ENCODE measurements at regions not wholly inside any gene's neighbourhood (a gene's known extent, or its start where the extent isn't known, plus 50 kb on each side); places are given as distances from the start of the nearest gene placed in this dataset.

DNA sequence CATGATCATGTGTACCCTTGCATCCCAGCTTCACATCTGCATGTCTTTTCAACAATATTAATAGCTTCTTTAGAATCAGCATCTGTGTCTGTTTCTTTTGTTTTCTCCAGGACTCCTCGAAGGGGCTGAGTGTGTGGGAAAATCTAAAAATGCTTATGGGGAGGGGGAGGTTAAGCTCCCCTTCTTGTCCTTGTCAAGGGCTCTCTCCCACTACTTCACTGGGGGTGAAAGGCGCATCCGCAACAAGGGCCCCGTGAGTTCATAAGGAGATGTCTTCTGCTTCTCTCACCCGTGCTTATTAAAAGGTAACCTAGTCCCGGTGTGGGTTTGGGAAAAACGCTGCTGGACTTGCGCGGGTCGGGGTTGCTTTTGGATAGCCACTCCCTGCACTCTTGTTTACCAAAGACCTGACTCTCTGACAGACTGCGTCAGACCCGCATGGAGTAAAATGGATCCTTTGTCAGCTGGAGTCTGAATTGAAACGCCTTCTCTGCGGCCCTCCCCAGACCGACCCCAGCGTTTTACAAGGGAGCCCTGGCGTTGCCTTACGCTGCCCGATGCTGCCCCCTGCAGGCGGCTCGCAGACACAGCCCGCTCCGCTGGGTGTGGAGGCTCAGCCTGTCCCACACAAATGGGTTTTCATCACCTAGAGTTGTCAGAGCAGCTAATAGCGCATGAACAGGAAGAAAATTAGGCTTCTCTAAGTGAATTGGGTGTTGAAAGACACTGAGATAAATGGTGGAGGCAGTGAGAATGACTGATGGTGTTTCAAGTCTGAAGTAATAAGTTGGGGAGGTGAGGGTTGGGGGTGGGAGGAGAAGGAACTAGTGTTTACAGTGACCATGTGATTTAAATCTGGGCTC is 53.8 kb downstream of the IER5 start:
- DNase-seq, result peak; percentile 69 to 87 (median 85)

DNA sequence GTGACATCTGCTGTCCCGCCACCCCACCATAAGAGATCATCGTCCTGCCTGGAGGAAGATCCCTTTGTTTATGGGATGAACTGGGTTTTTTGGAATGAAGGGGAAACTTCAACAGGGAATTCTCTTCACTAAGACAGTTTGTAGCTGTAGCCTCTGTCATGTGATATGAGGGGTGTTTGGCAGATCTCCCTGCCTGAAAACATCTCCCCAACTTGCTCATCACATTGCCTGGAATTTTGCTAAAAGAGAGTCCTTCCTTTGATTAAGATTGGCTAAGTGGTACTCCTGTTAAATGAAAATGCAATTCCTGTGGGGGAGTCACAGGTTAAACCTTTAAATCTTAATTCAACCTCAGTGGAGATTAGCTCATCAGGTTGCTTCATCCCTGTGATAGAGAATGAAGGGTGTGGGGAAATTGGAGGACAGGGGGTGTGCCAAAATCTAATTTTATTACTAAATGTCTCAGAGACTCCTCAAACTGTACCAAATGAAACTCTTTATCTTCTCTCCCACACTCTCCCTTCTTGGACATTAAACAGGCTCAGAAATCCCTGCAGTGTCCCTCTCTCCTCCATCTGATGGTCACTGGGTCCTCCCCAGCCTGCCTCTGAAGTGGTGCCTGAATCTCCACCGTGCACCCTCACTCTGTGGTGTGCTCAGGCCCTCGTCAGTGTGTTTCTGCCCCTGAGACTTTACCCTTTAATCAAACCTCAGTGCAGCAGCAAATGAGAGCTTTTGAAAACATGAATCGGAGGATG is 54.8 kb downstream of the IER5 start:
- no peak for DNase-seq

- no peak for DNase-seq
Measured at GRCh38 chr1:181144238-181144637, 55.7 kb downstream of the IER5 start.

- no peak for DNase-seq
Measured at GRCh38 chr1:181148636-181149035, 60.1 kb downstream of the IER5 start.

DNA sequence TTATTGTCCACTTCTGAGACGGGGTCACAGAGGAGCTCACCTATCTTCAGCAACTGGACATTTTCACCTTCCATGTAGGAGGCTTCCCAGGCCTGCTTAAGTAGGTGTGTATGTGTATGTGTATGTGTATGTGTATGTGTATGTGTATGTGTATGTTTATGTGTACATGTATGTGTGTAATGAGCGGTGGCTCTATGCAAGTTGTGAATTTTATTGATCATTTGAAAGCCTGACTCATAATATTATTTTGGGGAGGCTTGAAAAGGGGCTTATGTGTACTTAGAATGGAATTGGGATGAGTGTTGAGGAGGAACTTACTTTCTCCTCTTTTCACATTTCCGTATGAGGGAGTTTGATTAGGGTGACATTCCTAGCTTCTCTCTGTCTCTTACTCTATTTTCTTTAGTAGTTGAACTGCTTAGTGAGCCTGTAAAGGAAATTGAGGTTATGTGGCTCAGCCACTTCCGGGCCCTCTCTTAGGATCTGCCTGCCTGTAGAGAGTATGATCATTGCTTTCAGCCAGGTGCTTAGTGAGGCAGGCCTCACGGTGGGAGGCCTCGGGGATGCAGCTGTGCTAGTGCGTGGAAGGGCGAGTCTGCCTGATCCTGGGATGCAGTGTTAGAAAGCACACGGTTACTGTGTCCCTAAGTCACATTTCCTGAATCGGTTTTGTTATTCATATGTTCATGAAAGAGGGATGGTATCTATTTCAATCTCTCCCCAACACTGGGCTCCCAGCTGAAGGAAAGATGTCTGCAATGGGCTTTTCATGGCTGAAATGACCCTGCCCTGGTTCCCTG is 61.0 kb downstream of the IER5 start:
- DNase-seq, result peak in 4 of 5 experiments; percentile 38 to 94 (median 70)

DNA sequence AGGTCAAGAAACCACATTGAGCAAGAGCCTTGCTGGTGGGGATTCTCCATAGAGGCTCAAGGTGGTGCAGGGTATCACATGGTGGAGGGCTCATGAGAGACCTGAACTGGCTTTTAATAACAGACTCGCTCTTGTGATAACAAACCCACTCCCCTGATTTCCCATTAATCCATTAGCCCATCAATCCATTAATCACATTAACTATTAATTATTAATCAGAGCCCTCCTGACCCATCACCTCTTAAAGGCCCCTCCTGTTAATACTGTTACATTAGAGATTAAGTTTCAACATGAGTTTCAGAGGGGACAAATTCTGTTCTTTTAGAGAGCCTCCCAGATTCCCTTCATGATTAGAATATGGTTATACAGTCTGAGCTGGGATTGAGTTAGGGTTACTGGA is 61.8 kb downstream of the IER5 start:
- no peak for DNase-seq

- DNase-seq, result no peak
Measured at GRCh38 chr1:181150842-181151241, 62.3 kb downstream of the IER5 start.

DNA sequence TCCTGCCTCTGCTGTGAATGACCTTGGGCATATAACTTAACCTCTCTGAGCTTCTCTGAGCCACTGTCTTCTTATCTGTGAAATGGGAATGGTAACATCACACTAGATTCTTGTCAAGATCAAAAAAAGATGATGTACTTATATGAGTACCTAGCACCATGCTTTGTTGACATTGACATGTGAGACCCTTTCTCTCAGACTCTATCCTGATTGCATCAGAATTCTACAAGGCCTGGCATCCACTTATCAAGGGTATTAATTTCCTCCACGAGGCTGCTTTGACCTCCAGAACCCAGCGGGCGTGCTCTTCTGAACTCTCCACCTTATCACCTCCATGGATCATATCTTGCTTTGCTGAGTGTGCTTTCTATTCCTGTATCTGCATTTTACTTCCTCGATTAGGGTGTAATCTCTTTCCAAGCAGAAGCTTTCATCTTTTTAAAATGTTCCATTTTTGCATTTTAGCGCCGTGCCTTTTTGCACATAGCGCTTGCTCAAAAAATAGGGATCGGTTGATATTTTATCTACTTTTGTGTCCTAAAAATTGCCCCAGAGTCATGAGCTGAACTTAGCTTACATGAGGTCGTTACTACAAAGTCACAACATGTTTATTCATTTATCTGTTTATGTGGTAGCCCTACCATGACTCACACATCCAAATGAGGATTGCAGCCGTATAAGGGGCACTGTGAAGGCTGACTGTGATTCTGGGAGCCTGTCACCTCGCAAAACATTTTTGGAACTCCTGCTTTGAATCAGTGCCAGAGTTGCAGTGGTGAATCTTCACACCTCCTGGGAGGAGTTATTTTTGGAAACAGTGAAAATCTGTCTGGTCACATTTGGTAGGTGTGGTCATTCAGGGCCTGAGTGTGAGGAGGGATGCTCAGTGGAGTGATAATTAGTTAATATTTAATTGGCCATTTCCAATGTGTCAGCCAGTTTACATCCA is 63.2 kb downstream of the IER5 start:
- DNase-seq, result peak in 1 of 5 experiments; percentile 51

GRCh38 chr1:181152892-181153633 is 64.6 kb downstream of the IER5 start:
- DNase-seq, result no peak

DNA sequence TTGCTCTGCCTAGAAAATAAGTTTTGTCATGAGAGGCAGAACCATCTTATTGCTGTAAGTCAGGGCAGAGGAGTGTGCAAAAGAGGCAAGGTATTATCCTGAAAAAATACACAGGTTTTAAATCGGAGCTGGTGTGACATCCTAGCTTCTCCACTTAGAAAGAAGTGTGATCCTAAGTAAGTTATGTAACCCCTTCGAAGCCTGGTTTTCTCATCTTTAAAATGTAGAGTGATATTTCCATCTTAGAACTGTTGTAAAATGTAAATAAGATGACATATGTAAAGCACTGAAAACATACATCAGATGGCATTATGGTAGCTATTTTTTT is 65.1 kb downstream of the IER5 start:
- no peak for DNase-seq

DNA sequence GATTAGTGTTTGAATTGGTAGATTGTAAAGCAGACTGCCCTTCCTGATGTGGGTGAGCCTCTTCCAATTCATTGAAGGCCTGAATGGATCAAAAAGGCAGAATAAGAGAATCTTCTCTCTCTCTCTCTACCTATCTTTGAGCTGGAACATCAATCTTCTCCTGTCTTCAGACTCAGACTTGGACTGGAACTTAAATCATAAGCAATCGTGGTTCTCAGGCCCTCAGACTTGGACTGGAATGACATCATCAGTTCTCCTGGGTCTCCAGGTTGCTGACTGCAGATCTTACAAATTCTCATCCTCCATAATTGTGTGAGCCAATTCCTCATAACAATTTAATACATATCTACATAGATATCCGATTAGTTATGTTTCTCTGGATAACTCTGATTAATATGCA is 66.8 kb downstream of the IER5 start:
- no peak for DNase-seq

GRCh38 chr1:181159451-181160140 is 71.1 kb downstream of the IER5 start:
- peak in 4 of 5 experiments; percentile 14 to 87 (median 40) for DNase-seq

GRCh38 chr1:181160322-181160721 is 71.8 kb downstream of the IER5 start:
- no peak for DNase-seq

DNA sequence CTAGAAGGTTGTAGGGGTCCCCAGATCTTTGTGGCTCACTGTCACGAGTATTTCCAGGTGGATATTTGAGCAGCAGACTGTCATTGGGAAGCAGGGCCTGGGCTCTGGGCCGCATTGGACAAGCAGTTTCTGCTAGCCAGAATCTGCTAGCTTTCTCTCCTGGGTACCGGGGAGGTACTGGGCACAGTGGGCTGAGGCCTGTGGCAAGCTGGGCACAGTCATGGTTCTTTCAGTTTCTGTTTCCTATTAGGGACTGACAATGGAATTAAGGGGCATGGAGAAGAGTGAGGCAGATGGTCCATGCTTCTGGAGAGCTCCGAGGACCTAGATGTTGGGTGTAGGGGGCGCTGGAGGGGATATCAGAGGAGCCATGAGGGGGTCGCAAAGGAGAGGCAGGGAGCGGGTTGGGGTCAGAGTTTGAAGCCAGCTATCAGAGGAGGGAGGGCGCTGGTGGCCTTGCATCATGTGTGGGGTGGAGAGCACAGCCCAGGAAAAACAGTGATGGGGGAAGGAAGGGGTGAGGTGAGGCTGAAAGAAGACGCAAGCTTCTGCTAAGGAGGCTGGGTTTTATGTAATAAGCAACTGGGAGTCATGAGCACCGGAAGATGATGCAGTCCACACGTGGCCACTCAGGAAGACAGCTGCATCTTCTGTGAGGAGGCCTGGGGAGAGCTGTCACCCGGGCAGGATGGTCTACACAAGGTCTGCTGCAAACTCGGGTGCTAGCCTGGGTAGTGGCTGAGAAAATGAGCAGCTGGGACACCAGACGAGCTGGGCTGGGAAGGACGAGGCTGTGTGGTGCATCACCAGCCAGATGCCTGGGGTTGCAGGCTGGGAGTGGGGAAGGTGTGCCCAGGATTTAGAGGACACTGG is 72.7 kb downstream of the IER5 start:
- peak in 1 of 5 experiments; percentile 9 for DNase-seq

- no peak for DNase-seq
Measured at GRCh38 chr1:181163662-181164061, 75.2 kb downstream of the IER5 start.

DNA sequence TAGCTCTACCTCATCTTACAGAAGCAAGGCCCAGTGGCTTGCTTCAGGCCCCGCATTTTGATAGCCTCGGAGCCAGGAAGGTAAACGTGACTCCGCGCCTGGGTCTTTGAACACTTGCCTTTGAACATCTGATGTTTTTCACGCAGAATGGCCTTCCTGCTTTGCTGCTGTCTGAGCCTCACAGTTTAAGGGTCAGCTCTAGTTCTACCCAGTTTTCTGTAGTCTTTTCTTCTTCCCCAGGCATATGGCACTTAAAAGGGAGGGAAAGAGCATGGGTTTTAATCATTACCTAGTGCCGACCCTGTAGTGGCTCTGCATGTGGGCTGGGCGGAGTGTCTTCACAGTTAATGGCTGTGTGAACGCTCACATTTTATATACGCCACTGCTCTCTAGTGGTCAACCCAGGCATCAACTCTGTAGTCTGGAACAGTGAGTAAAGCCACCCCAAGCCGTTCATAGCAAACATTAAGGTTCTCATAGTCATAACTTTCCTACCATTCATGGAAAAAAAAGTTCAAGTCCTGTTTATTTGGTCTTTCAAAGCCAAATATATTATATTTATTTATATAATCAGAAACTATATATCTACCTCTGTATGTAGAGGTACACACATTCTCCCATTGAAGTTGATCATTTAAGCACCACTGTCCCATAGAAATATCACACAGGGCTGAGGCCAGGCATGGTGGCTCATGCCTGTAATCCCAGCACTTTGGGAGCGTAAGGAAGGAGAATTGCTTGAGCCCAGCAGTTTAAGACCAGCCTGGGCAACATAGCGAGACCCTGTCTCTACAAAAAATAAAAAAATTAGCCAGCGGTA is 78.1 kb downstream of the IER5 start:
- DNase-seq, result peak in 4 of 5 experiments; percentile 40 to 84 (median 49)

GRCh38 chr1:181169281-181169865 is 80.9 kb downstream of the IER5 start:
- no peak for DNase-seq

GRCh38 chr1:181170194-181170593 is 81.7 kb downstream of the IER5 start:
- no peak for DNase-seq
